PC-9 (cell line): ENCODE measurements at regions not wholly inside any gene's neighbourhood (a gene's known extent, or its start where the extent isn't known, plus 50 kb on each side); places are given as distances from the start of the nearest gene placed in this dataset.

Experiments used
- CTCF ChIP-seq: fragments of 200-600 bp; sonication (generic); conservative IDR thresholded peaks from 2 replicates; pipeline ENCODE4 v1.6.1; 2017; ENCODE audit warnings: mixed run types, antibody characterized with exemption, mild to moderate bottlenecking, moderate library complexity
- EZH2 ChIP-seq: fragments of 200-600 bp; sonication (generic); IDR thresholded peaks from 2 replicates; pipeline ENCODE4 v1.8.0; 2017; ENCODE audit warnings: antibody characterized with exemption, low read depth

- TF ChIP-seq CTCF (no peak), EZH2 (no peak)
These were observed 488.4 kb downstream of the DISC1 start for GRCh38 chr1:232114985-232115384.
